ENCODE measurements at regions not wholly inside any gene's neighbourhood (a gene's known extent, or its start where the extent isn't known, plus 50 kb on each side); places are given as distances from the start of the nearest gene placed in this dataset.

DNA sequence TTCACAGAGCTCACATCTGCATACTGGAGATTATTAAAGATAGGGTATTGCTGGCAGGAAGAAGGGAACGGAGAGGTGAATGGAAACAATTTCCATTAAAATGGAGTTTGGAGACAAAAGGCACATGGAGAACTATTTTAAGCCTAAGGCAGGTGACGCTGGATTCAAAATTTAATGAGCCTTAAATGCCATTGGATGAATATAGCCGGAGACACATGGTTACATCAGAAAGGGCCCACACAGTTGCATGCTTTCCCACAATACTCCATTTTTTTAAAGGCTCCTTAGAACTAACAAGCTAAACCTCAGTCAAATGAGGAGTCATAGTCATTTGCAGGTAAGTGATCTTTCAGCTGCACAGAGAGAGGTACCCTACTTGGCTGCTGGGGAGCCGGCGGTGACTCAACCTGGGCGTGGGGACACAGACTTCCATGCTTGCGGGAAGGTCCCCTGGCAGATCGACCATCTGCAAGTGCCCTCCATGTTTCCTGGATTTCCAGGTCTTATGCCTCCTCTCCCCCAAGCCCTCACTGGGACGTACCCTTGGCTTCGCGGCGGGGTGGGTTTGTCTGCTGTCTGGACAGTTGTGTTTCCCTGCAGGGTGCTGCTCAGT, 259.2 kb downstream of the CBLN1 start:
- DNase-seq, result no peak

DNA sequence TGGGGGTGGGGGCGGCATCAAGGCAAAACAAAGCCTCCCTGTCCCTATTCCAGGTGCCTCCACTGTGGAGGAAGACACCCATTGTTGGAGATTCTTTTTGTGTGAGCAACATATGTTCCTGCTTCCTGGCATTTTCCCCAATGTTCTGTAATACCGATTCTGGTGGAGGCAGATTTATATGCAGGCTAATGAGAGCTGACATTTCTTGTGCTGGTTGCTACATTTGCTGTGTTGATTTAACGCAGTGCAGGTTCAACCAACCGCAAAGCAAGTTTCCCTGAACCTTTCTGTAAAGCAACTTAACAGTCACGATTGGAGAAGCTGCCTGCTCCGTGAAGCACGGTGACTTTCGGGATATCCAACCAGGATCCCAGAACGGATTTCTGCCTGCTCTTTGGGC, 260.5 kb downstream of the CBLN1 start:
- DNase-seq, result no peak

GRCh38 chr16:49020436-49020835, 261.2 kb downstream of the CBLN1 start:
- DNase-seq, result no peak

- DNase-seq, result no peak
Measured at GRCh38 chr16:49019831-49020230, 261.8 kb downstream of the CBLN1 start.

DNA sequence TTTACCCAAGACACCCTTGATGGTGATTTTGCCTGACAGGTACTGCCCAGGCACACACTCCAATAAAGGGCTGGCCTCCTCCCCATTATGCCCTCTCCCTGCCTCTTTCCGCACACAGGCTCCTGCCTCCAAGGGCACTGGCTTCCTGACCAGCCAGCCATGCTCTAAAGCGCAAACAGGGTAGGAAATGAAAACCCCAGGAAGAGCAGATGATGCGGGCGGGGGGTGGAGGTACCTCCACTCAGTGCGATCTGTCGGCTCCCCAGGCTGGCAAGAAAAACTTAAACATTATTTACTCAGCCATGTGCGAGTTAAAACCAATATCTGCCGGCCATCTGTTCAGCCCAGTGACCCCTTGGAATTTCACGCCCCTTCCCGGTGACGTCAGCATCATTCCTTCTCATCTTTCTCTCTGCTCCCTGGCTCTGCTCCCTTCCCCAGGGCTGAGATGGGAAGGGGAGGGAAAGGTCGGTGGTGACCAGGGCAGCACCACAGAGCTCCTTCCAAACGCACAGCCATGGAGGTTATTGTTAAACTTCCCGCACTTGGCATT, 262.5 kb downstream of the CBLN1 start:
- DNase-seq, result no peak

- no peak for DNase-seq
Measured at GRCh38 chr16:49018259-49018931, 263.2 kb downstream of the CBLN1 start.

DNA sequence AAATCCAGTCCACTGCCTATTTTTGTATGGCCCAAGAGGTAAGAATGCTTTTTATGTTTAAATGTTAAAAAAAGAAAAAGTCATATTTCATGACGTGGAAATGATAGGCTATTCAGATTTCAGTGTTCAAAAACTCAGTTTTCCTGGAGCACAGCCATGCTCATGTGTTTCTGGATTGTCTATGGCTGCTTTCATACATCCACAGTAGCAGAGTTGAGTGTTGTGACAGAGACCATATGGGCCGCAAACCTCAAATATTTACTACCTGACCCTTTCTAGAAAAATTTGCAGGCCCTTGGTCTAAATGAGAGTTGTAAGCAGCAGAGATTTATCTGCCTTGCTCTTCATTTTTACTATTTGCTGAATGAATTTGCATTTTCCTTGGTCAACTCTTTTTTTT, 264.1 kb downstream of the CBLN1 start:
- DNase-seq, result no peak

- DNase-seq, result no peak
Measured at GRCh38 chr16:49016461-49016860, 265.2 kb downstream of the CBLN1 start.

DNA sequence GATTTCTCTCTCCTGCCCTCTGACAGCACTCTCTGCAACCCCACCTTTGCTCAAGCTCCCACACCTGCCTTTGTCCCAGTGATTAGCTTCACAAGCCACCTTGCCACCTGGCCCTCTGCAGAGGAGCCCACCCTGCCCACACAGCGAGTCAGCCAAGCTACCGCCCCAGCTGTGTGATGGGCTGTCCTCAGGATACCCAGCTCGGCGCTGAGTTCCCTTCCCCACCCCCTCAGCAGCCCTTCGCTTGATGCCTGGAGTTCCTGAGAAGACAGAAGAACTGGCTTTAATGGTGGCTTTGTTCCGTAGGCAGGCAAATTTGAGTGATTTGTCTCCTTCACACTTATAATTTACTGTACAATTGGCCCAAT, 266.4 kb downstream of the CBLN1 start:
- DNase-seq, result no peak

DNA sequence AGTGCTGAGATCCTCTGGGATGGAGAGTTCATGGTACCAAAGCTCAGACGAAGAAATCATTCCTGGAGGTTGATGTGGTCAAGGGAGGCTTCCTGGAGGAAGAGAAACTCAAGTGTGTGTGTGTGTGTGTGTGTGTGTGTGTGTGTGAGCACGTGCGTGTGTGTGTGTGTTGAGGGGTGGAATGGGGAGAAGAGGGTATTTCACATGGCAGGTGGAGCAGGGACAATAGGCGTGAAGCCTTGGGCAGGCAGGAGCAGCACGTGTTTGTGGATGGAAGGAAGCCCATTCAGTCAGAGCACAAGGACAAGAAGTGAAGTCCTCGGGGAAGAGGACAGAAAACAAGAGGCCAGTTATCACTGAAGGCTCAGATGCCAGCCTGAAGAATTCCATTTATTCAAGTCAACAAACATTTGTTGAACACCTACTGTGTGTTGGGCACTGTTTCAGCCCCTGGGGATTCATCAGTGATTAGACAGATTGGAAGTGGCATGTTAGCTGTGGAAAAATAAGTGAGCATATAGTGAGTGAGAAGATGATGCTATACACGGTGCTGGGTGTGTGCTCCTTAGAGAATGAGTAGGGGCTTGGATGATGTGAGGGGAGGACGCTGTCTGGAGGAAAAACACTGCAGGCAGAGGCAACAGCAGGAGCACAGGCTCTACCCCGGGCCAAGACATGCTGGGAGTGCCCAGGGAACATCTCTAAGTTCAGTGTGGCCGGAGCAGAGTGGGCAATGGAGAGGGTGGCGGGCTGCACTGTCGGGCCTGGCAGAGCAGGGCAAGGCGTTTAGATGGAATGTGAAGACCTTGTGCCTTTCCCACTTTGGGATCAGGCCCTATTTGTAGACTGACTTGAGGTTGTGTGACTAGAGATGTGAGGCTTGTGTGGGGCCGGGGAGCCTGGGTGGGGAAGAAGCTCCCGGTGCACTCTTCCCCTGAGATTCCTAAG, 267.1 kb downstream of the CBLN1 start:
- DNase-seq, result no peak

GRCh38 chr16:49013727-49014080, 267.9 kb downstream of the CBLN1 start:
- DNase-seq, result no peak

GRCh38 chr16:49012961-49013726, 268.5 kb downstream of the CBLN1 start:
- no peak for DNase-seq

- DNase-seq, result no peak
Measured at GRCh38 chr16:49011901-49012300, 269.7 kb downstream of the CBLN1 start.

DNA sequence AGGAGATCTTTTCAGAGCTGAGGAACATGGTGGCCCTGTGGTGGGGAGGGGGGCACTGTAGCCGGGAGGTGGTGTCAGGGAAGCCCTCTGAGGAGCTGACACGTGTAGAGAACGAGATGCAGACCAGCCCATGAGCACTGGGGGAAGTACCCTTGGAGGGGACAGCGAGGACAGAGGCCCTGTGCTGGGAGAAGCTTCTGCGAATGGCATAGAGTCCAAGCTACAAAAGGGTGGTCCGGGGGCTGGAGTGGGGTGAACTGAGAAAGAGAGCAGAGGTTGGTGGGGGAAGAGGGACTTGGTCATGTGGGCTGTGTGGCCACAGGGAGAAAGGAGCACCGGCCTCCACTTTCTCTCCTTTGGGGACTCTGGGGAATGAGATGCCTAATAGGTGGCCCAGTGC, 270.8 kb downstream of the CBLN1 start:
- no peak for DNase-seq

- DNase-seq, result no peak
Measured at GRCh38 chr16:49010396-49010795, 271.2 kb downstream of the CBLN1 start.

DNA sequence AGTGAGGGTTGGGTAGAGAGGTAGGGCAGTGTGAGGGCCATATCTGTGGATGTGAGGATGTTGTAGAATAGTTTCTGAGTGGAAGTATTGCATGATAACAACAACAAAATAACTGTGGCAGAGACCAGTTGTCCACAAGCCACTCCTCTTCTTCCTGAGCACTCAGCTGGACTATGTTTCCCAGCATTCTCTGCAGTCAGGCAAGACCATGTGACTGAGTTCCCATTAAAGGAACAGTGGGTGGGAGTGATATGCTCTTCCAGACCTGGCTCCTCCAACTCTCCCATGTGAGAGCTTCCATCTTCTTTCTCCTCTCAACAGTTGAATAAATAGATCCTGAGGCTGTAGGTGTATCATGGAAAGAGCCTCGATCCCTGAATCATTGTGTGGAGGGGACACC, 272.4 kb downstream of the CBLN1 start:
- no peak for DNase-seq

- DNase-seq, result no peak
Measured at GRCh38 chr16:49003992-49004391, 277.6 kb downstream of the CBLN1 start.

DNA sequence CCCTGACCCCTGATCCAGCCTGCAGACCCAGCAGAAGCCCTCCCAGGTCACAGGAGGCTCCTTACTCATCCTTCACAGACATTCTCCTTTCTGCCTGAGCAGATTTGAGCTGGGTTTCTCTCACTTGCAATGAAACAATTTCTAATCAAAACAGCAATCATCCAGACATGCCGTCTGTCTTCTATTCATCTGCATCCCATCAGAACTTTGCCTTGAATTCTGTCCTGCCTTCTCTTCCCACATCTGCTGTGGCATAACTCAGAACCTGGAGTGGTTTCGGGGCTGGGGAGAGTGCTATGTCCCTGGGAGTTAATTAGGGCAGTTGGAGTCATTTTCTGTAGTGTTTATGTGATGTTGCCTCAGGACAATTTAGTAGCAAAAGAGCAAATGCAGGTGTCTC, 278.6 kb downstream of the CBLN1 start:
- DNase-seq, result no peak

- DNase-seq, result no peak
Measured at GRCh38 chr16:49000594-49000993, 281.0 kb downstream of the CBLN1 start.

DNA sequence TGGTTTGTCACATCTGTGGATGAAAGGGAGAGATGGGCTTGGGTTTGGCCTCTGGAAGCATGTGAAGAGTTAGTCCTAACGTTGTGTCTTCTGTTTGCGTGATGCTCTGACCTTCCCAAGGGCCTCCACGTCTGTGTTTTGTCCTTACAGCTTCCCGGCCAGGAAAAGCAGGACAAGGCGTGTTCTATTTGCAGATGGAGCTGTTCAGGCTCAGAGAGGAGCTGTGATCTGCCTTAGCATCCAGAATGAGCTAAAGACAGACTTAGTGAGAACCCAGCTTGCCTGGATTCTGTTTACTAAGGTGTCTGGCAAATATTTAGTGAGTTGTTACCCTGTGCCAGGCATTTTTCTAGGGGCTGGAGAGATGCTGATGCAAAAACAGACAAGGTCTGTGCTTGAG, 282.1 kb downstream of the CBLN1 start:
- DNase-seq, result no peak

DNA sequence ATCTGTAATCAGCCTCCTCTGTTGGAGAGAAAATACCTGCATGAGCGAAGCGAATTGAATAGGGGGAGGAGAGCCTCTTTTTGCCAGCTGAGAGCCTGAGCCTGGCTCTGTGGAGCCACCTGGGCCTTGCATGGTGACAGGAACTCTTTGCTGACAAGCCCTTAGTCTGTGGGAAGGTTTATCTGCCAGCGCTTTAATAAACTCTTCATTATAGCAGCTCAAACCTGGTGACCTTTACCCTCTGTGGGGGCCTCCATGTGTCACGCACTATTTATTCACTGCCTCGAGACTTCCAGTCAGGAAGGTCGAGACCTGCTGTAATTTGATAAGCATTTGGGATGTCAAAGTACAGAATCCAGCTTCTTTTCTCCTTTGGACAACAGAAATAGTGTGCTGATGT, 282.6 kb downstream of the CBLN1 start:
- DNase-seq, result no peak

DNA sequence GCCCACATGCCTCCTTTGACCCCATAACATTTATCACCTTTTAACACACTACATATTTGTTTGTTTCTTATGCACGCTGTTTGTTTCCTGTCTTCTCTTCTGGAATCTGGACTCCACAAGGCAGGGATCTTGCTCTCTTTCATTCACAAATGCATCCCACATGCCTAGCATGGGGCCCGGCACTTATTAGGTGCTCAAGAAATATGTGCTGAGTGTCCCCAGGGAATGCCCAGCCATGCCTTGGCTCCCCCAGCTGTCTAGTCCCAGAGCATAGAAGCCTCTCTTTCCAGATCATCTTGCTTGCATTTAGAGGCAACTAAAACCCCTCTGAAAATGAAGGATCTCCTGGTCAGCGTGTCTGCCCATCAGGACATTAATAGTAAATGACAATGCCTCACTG, 283.7 kb downstream of the CBLN1 start:
- DNase-seq, result no peak

DNA sequence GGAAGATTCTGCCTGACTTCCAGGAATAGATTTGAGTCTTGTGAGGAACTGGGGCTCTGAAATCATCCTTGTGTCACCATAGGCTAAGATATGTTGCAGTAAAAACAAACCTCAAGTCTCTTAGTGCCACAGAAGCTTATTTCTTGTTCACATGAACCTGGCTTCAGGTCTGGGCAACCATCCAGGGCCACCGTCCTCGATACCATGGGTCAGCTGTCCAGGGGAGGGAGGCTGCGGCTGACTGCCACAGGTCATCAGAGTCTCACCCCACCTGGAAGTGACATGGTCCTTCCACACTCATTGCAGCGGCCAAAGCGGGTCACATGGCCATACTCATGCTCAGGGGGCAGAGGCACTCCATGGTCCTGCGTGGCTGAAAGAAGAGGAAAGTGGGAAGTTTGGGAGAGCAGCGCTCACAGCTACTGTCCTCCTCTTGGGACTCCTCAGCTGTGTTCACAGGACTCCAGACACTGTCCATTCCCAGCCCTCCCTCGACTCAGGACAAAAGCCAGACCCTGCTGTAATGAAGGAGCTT, 284.5 kb downstream of the CBLN1 start:
- no peak for DNase-seq

All from stimulated activated CD4-positive, alpha-beta T cell treated with anti-CD3 and anti-CD28 coated beads, Interleukin-4, amount 100 ng/mL, for 4 hours (primary cell).